Stimulated activated CD4-positive, alpha-beta T cell treated with anti-CD3 and anti-CD28 coated beads, TNF-alpha, amount 100 ng/mL, for 1 hour (primary cell): ENCODE measurements at regions not wholly inside any gene's neighbourhood (a gene's known extent, or its start where the extent isn't known, plus 50 kb on each side); places are given as distances from the start of the nearest gene placed in this dataset.
"Not testable (repeated sequence)": the region's sequence is repeated elsewhere in the genome, so short reads cannot be mapped to it uniquely, and the experiment has no call there.

Source experiments
- DNase-seq, 3 donors: peaks; one replicate each; pipeline ENCODE4 v3.0.0-alpha.2; 2020; ENCODE audit warnings: low read depth in 3 of 3, low spot score in 1 of 3

DNA sequence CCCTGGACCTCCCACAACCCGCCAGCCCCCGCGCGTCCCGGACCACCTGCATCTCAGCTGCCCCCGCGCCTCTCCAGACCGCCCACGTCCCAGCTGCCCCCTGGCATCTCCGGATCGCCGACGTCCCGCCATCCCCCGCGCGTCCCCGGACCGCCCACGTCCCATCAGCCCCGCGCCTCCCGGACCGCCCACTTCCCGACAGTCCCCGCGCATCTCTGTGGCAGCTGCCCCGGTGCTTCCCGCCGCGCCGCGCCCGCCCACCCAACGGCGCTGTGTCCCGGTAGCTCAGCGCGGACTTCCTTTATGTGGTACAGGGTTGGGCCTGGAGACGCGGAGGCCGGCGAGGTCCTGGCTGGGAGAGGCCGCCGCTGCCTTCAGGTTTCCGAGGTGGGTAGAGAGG, 874.9 kb downstream of the TMEM121 start:
- DNase-seq: not testable (repeated sequence)

DNA sequence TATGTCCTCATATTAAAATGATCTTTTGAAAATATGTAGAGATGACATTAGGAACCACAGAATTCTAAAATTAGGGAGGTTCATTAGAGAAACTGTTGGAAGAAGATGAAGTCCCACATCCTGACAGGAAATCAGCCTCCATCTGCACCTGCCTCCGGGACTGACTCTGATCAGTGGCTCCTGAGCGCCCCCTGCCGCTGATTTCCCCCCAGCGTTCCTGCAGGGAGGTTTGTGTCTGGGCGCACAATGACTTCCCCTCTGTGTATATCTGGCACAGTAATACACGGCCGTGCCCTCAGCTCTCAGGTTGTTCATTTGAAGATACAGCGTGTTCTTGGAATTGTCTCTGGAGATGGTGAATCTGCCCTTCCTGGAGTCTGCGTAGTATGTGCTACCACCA, 883.8 kb downstream of the TMEM121 start:
- peak in 2 of 3 donors; percentile 12 to 28 for DNase-seq

DNA sequence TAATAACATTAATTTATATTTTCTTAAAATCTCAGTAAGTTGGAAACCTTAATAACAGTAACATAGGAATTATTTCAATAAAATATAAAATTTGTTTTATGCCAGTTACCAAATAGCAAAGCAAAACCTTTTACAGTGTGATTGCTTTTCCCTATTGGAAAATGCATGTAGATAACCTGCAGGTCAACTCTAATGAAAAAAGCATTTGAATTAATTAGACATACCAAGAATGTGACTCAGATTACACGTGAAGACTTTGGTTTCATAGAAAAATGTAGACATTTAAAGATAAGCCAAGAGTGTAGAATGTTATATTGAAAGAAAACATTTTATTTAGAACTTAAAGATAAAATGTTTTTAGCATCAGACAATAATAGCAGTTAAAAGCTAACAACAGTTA, 888.1 kb downstream of the TMEM121 start:
- no peak for DNase-seq

DNA sequence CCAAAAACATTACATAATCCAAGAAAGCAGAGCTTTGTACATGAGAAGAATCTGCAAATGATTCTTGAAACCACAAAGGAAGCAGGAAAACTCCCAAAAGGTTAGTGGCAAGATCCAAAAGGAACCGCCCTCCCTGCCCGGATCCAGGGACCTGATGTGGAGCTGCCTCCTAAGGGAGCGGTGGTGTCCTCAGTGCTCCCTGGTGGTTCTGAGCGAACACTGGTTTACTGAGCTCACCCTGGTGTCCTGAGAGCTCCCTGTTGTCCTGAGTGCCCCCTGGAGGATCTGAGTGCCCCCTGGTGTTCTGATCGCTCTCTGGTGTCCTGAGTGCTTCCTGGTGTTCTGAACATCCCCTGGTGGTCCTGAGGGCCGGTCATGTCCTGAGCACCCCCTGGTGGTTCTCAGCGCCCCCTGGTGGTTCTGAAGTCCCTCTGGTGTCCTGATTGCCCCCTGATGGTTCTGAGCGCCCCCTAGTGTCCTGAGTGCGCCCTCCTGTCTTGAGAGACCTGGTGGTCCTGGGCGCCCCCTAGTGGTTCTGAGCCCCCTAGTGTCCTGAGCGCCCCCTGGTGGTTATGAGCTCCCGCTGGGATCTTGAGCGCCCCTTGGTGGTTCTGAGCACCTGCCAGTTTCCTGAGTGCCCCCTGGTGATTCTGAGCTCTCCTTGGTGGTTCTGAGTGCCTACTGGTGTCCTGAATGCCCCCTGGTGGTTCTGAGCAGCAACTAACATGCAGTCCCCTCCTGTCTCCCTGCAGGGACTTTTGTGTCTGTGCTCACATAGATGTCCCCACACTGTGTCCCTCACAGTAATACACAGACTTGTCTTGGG, 891.1 kb downstream of the TMEM121 start:
- peak; percentile 40 to 91 (median 43) for DNase-seq

DNA sequence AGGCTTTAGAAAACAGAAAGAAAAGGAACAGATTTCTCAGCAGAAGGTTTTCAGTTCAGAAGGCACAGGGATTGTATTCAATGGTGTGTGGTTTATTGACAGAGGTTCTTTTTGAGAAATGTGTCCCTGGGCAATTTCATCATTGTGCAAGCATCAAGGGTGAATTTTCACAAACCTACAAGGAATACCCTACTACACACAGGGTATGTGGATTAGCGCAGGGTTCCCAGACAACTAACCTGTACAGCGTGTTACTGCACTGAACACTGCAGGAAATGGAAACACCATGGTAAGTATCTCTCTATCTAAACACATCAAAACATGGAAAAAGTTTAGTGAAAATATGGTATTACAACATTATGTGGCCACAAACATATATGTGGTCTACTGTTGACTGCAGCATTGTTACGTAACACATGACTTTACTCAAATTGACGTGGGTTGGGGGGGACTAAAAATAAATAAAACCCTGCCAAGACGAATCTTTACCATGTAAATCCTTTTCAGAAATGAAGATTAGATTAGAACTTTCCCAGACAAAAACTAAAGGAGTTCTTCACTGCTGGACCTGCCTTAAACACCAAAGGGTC, 893.1 kb downstream of the TMEM121 start:
- no peak for DNase-seq

DNA sequence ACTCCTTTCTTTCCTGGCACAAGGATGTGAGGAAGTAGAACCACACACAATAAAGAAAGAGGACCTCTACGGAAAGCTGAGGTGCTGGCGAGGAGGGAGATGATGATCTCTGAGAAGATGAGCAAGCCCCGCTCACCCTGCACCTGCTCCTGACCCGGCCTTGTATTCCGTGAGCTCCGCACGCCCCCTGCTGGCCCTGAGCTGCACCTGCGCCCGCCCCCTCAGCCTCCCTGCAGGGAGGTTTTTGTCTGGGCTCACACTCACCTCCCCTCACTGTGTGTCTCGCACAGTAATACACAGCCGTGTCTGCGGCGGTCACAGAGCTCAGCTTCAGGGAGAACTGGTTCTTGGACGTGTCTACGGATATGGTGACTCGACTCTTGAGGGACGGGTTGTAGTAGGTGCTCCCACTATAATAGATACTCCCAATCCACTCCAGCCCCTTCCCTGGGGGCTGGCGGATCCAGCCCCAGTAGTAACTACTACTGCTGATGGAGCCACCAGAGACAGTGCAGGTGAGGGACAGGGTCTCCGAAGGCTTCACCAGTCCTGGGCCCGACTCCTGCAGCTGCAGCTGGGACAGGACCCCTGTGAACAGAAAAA, 895.1 kb downstream of the TMEM121 start:
- DNase-seq: peak in 2 of 3 donors; percentile 60 to 69

DNA sequence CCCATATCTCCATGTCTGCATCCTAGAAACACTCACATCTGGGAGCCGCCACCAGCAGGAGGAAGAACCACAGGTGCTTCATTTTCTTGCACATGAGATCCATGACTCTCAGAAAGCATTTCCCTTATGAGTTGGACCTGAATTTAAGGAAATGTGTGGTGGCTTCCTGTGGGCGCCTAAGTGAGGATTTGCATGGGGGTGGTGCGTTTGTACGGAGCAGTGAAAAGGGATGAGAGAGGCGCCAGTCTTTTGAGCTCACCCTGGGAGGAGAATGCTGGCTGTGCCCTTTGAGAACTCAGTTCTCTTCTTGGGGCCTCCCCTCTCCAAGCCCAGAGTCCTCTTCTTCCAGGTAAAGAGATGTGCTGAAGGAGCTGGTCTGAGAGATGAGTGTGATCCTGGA, 895.7 kb downstream of the TMEM121 start:
- DNase-seq: no peak

DNA sequence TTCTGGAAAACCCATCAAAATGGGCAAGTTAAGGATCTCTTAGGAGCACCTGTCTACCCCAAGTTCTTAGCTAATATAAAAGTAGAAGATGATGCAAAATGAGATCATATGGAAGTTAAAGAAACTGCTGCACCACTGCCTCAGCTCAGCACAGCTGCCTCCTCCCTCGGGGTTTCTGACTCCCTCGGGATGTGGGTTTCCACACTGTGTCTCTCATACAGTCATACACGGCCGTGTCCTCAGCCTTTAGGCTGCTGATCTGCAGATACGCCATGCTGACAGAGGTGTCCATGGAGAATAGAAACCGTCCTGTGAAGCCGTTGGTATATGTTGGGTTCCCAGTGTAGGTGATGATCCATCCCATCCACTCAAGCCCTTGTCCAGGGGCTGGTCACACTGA, 898.8 kb downstream of the TMEM121 start:
- DNase-seq: not testable (repeated sequence)

DNA sequence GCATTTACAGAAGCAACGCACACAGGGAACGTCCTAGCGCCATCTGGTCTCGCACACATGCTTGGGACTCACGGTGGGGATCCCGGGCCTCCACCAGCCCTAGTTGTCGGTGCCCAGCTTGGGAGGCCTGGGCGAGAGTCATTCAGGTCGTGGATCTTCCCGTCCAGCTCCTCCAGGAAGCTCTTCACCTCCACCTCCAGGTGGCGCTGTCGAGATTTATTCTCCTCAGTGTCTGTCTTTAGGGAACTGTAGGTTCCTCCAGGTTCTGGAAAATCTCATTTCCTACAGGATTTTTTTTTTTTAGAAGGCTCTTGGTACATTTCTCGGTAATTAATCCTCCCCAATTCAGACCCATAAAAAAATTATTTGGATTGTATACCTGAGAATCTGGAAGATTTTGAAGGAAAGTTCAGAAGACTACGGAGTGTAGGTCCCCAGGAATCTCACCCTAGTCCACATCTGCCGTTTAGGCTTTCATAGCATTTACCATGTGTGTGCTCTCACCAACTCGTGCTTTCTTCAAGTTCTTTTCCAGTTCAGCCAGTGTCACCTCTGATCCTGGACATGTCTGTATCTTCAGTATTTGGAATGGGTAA, 910.0 kb downstream of the TMEM121 start:
- DNase-seq: peak; percentile 40 to 67 (median 44)

DNA sequence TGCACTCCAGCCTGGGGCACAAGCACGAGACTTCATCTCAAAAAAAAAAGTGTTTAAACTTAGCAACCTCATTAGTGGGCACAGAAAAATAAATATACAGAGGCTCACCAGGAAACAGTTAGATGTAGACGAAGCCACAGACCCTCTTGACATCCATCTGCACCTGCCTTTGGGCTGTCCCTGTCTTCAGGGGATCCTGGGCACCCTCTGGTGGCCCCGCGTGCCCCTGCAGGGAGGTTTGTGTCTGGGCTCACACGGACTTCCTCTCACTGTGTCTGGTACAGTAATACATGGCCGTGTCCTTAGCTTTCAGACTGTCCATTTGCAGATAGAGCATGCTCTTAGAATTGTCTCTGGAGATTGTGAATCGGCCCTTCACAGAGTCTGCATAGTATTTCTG, 916.5 kb downstream of the TMEM121 start:
- DNase-seq: peak in 2 of 3 donors; percentile 13 to 30

DNA sequence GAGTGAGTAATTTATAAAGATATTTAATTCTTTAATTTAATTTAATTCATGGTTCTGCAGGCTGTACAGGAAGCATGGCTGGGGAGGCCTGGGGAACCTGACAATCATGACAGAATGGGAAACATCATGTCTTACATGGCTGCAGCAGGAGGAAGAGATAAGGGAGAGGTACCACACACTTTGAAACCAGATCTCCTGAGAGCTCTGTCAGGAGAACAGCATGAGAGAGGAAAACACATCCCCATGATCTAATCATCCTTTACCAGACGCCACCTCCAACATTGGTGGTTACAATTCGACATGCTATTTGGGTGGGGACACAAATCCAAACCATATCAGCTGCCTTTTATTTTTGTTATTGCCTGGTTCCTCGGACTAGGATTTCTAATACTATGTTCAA, 928.6 kb downstream of the TMEM121 start:
- no peak for DNase-seq

DNA sequence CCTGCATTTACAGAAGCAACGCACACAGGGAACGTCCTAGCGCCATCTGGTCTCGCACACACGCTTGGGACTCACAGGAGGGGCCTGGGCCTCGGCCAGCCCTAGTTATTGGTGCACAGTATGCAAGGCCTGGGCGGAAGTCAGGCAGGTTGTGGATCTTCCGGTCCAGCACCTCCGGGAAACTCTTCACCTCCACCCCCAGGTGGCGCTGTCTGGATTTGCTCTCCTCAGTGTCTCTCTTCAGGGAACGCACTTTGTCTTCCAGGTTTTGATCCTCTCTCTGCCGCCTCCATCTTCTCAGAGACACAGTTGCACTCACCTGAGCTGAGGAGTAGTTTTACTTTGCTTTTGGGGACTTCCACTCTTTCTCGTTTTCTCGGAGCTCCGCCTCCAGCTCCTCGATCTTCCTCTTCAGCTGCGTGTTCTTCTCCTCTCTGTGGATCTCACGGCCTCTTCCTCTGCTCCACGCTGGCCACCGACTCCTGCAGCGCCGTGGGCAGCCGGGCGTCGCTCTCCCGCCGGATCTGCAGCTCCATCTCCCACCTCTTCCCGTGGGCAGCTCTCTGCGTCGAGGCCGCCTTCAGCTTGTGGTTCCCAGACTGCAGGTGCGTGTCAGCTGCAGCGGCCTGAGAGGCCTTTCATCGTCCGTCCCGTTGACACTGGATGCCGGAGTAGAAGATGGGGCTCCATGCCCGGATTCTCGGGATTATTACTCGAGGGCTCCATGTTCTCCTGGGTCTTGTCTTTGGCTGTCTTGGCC, 933.8 kb downstream of the TMEM121 start:
- DNase-seq: peak; percentile 12 to 62 (median 48)

DNA sequence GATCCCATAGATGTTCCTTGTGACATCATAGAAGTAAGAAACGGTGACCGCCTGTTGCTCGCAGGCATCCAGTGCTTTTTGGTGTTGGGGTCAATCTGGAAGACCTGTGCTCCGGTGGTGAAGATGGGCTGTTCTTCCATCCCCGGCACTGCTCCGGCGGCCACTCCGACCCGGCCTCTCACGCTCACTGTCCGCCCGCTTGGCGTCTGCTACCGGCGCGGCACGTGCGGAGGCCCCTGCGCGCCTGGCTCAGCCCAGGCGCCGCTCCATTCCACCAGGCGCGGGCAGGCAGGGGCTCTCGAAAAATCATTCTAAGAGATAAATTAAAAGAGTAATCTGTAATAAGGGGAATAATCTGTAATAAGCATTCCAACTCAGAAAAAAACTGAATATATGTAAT, 934.5 kb downstream of the TMEM121 start:
- no peak for DNase-seq

DNA sequence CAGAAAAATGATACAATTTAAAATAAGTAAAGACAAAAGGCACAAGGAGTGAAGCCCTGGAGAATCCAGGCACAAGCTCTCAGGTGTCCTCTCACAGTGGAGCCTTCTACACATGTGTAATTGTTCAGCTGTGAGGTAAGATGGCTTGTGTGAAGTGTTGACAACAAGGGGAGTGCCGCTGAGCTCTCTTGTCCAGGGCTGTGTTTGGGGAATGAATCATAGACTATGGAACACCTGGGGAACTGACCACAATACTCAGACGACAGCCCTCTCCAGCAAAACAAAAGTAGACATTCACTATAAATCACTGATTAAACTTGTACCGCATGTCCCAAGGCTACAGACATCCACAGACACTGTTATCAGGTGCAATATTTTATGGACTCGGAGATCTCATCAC, 940.1 kb downstream of the TMEM121 start:
- not testable (repeated sequence) for DNase-seq

DNA sequence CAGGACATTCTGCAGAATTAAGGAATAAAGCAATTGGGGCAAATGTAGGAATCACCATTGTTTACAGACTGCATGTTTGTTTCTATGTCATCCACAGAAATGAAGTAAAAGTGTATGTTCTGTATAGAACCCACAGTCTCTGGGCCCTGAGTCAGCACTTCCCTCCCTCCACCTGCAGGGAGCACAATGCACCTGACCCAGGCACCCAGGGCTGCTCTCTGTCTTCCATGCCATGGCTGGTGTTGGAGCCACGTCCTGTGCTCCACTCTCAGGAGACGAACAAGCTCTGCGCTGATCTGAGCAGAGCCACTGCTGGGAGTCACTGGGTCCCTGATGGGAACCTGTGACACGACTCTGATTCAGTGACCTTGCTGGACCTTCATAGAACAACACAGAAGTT, 942.5 kb downstream of the TMEM121 start:
- not testable (repeated sequence) for DNase-seq

DNA sequence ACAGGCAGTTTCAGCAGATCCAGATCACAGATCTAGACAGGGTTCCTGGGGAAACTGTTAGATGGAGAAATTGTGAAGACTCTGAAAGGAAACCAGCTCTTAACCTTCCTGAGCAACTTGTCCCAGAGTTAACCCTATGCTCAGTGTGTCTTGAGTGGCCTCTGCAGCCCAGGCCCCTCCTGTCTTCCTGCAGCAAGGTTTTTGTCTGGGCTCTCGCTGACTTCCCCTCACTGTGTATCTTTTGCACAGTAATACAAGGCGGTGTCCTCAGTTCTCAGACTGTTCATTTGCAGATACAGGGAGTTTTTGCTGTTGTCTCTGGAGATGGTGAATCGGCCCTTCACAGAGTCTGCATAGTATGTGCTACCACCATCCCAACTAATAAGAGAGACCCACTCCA, 943.6 kb downstream of the TMEM121 start:
- DNase-seq: not testable (repeated sequence)

DNA sequence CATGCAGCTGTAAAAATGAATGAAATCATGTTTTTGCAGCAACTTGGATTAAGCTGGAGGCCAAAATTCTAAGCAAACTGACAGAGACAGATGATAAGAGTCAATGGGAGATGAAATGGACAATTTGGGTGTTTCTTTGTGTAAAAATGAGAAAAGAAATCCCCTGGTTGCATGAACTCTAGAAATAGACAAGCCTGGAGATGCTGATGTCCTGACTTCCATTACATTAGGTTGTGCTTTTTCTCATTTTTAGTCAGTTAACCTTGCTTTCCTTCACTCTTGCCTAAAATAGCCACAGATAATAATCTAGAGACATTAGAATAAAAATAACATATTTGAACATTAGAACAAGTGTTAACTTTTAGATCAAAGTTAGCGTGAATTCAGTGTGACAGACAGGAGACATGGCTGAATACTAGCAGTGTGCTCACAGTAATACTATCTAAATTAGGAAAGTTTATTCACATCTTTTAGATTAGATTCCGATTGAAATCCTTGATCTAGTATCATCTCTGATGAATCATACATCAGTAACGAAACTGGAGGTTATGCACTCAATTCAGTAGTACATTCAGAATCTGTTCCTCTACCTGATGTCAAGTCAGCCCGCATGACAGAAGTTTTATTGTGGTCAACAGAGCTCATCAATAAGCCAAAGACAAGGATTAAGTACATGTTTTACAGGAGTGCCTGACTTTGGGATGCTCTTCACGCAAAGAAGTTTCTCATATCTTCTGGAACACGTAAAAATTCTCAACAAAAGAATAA, 948.1 kb downstream of the TMEM121 start:
- DNase-seq: not testable (repeated sequence)

DNA sequence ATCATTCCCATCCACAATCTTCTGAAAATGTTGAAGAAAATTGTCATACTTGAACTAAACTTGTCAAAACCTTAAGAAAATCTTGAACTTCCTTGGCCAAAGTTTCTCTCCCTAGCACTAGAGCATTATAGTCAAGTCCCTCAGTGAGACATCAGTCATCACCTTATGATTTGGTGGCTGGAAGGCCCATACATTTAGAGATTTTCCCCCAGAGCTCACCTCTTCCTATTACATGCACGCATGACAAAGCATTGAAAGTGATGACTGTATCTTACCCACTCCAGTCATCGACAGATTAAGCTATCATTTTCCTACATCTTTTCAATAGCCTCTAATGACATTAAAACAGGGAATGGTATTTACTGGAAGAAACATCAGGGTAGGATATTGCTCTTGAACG, 948.8 kb downstream of the TMEM121 start:
- not testable (repeated sequence) for DNase-seq

DNA sequence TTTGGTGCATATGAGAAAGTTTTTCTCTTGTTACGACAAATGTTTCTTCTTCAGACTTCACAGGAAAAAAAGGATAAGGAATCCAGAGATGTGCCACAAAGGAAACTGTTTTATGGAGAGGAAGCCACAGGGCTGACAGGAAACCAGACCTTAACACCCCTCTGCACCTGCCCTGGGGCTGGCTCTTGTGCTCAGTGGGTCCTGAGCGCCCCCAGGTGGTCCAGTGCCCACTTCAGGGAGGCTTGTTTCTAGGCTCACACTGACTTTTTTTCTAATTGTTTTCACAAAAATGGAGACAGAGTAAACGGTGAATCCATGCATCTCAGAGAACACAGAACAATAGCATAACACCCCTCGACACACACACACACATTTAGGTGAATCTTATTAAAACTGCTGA, 951.2 kb downstream of the TMEM121 start:
- DNase-seq: not testable (repeated sequence)

DNA sequence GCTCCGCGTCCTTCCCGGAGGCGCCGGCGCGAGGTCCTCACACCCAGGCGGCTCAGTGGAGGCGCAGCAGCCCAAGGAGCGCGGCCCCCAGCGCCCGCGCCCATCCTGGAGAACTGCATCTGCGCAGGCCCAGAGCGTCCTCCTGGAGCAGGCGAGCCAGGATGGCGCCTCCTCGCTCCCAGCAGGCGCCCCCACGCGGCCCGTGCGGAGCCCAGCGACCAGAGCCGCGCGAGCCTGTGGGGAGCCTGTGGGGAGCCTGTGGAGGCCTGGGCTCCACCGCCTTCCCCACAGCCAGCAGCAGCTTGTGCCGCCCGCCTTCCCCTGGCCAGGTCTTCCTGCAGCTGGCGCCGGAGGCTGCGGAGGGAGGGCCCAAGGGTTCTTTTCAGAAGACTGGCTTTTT, 953.9 kb downstream of the TMEM121 start:
- not testable (repeated sequence) for DNase-seq
